T-helper 2 cell treated with Interferon-gamma antibody and Interleukin-4, amounts not matched to agents 5 μg/mL and 100 μg/mL, for 36 hours (primary cell): ENCODE measurements at regions not wholly inside any gene's neighbourhood (a gene's known extent, or its start where the extent isn't known, plus 50 kb on each side); places are given as distances from the start of the nearest gene placed in this dataset.

Source experiments
- DNase-seq: peaks from one replicate; pipeline ENCODE4 v3.0.0; 2021; ENCODE audit warnings: low spot score
- H3K27ac Mint-ChIP-seq: one replicate; pipeline ENCODE4 v1.8.0; 2021; ENCODE audit warnings: mild to moderate bottlenecking, mixed read lengths
- H3K27me3 Mint-ChIP-seq: one replicate; pipeline ENCODE4 v1.8.0; 2021; ENCODE audit warnings: low read depth, mixed read lengths
- H3K36me3 Mint-ChIP-seq: one replicate; pipeline ENCODE4 v1.8.0; 2021; ENCODE audit warnings: low read depth, mixed read lengths
- H3K4me1 Mint-ChIP-seq: one replicate; pipeline ENCODE4 v1.8.0; 2021; ENCODE audit warnings: low read depth, mixed read lengths
- H3K4me3 Mint-ChIP-seq: one replicate; pipeline ENCODE4 v1.8.0; 2022; ENCODE audit warnings: mild to moderate bottlenecking, moderate library complexity, mixed read lengths
- H3K9me3 Mint-ChIP-seq: one replicate; pipeline ENCODE4 v1.8.0; 2021; ENCODE audit warnings: mixed read lengths

- Mint-ChIP-seq H3K27me3 (no peaks in the 10 kb centered on the region), H3K27ac (no peak overlapping the region), H3K9me3 (peaks cover 4% of the 10 kb centered on the region), H3K36me3 (no peaks in the 10 kb centered on the region), H3K4me1 (no peaks in the 10 kb centered on the region), H3K4me3 (no peak overlapping the region)
- no peak for DNase-seq
These were observed 306.3 kb downstream of the GPAM start for GRCh38 chr10:111877258-111877657.

- no peak for DNase-seq
- no peaks in the 10 kb centered on the region for H3K4me1 Mint-ChIP-seq
- peaks cover 6% of the 10 kb centered on the region for H3K9me3 Mint-ChIP-seq
- H3K27ac Mint-ChIP-seq, result no peak overlapping the region
- no peaks in the 10 kb centered on the region for H3K27me3 Mint-ChIP-seq
- H3K4me3 Mint-ChIP-seq, result no peak overlapping the region
- H3K36me3 Mint-ChIP-seq, result no peaks in the 10 kb centered on the region
These were observed 303.6 kb downstream of the GPAM start for GRCh38 chr10:111879969-111880368.

DNA sequence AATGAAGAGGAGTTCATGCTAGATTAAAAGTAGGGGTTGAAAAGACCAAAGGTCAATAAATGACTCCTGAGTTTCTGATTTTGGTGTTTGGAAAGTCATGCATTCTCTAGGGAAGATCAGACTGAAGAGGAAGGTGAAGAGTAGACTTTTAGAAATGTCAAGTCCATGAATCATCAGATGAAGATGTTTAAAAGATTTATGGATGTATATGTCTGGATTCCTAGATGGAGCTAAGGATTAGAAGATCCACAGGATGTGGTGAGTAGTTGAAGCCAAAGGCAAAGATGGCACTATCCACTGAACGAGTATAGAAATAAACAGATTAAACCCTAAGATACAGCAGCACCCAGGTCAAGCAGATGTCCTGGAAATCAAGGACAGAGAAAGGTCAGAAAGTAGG, 298.5 kb downstream of the GPAM start:
- H3K27me3 Mint-ChIP-seq, result no peaks in the 10 kb centered on the region
- H3K36me3 Mint-ChIP-seq, result no peaks in the 10 kb centered on the region
- no peaks in the 10 kb centered on the region for H3K4me1 Mint-ChIP-seq
- no peak overlapping the region for H3K27ac Mint-ChIP-seq
- H3K9me3 Mint-ChIP-seq, result peaks cover 8% of the 10 kb centered on the region
- no peak for DNase-seq
- no peak overlapping the region for H3K4me3 Mint-ChIP-seq

DNA sequence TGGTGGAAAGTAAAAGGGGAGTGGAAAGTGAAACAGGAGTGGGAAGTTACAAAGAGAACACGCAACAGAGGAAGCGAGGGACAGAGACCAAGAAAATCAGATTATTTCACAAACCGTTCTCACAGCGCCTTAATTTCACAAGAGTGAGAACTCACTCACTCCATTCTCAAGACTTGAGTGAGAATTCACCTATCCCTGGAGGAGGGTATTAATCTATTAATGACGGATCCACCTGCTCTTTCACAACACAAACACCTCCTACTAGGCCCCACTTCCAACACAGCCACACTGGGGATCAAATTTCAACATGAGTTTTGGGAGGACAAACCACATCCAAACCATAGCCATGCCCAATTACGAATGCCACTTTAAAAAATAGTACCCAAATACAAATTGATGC, 297.6 kb downstream of the GPAM start:
- no peaks in the 10 kb centered on the region for H3K27me3 Mint-ChIP-seq
- H3K4me1 Mint-ChIP-seq, result no peaks in the 10 kb centered on the region
- no peak overlapping the region for H3K4me3 Mint-ChIP-seq
- H3K36me3 Mint-ChIP-seq, result no peaks in the 10 kb centered on the region
- peaks cover 8% of the 10 kb centered on the region for H3K9me3 Mint-ChIP-seq
- H3K27ac Mint-ChIP-seq, result no peak overlapping the region
- DNase-seq, result no peak

- H3K36me3 Mint-ChIP-seq, result no peaks in the 10 kb centered on the region
- no peaks in the 10 kb centered on the region for H3K27me3 Mint-ChIP-seq
- DNase-seq, result no peak
These were observed 296.3 kb downstream of the GPAM start for GRCh38 chr10:111887266-111887665.

GRCh38 chr10:111890046-111890445, 293.5 kb downstream of the GPAM start:
- H3K27ac Mint-ChIP-seq, result no peak overlapping the region
- no peaks in the 10 kb centered on the region for H3K27me3 Mint-ChIP-seq
- no peak for DNase-seq
- H3K36me3 Mint-ChIP-seq, result no peaks in the 10 kb centered on the region
- H3K4me1 Mint-ChIP-seq, result no peaks in the 10 kb centered on the region
- no peak overlapping the region for H3K4me3 Mint-ChIP-seq
- peaks cover 5% of the 10 kb centered on the region for H3K9me3 Mint-ChIP-seq

More at GRCh38 chr10:111887266-111887665, 296.3 kb downstream of the GPAM start:
- no peak overlapping the region for H3K27ac Mint-ChIP-seq
- no peaks in the 10 kb centered on the region for H3K4me1 Mint-ChIP-seq
- H3K4me3 Mint-ChIP-seq, result no peak overlapping the region
- peaks cover 8% of the 10 kb centered on the region for H3K9me3 Mint-ChIP-seq

DNA sequence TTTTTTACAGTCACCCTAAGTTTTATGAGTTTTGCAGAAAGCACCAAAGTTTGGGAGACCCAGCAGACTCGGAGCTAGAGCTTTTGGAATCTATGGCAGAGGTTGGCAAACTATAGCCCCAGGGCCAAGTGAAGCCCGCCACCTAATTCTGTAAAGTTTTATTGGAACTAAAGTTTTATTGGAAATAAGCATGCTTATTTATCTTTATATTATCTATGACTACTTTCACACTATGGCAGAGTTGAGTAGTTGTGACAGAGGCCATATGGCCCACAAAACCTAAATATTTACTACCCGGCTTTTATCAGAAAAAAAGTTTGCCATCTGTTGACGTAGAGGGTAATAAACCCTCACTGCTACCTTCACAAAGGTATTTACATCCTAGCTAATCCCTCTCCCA, 267.6 kb downstream of the GPAM start:
- Mint-ChIP-seq H3K4me3 (no peak overlapping the region), H3K36me3 (no peaks in the 10 kb centered on the region), H3K9me3 (no peaks in the 10 kb centered on the region), H3K4me1 (no peaks in the 10 kb centered on the region), H3K27me3 (no peaks in the 10 kb centered on the region), H3K27ac (no peak overlapping the region)
- DNase-seq, result no peak

DNA sequence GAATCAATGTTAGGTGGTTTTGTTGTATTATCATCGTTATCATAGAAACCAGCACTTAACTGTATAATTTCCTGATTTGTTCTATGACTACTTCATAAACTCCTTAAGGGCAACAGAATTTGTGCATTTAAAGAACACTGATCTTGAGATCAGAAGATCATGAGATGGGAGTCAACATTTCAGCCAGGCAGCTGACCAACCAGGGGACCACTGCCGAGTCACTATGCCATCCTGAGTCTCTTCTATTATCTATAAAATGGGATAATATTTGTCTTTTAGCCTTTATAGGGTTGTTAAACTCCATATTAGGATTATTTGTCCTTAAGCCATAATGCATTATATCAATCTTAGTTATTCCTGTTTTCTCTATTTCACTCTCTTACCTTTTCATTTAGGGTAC, 261.7 kb downstream of the GPAM start:
- Mint-ChIP-seq H3K9me3 (no peaks in the 10 kb centered on the region), H3K27me3 (no peaks in the 10 kb centered on the region), H3K4me1 (no peaks in the 10 kb centered on the region), H3K36me3 (no peaks in the 10 kb centered on the region), H3K4me3 (no peak overlapping the region), H3K27ac (no peak overlapping the region)
- DNase-seq, result no peak

DNA sequence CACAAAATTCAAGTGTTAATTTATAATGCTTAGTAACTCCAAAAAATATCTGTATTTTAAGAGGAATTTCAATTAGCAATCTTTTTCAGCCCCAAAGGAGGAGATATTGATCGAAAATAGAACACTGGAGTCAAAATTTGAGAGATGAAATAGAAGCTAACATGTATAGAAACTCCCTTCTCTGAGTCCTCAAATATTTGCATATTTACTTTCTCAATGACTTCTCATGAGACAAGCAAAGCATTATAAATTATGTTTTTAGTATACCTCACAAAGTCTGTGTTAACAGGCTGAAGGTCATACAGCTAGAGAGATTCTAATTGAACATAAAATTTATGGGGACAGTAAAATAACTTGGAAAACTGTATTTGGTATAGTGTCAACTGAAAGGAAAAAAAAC, 260.5 kb downstream of the GPAM start:
- no peaks in the 10 kb centered on the region for H3K4me1 Mint-ChIP-seq
- no peaks in the 10 kb centered on the region for H3K9me3 Mint-ChIP-seq
- no peak overlapping the region for H3K27ac Mint-ChIP-seq
- no peak overlapping the region for H3K4me3 Mint-ChIP-seq
- DNase-seq, result no peak
- no peaks in the 10 kb centered on the region for H3K36me3 Mint-ChIP-seq
- H3K27me3 Mint-ChIP-seq, result no peaks in the 10 kb centered on the region

DNA sequence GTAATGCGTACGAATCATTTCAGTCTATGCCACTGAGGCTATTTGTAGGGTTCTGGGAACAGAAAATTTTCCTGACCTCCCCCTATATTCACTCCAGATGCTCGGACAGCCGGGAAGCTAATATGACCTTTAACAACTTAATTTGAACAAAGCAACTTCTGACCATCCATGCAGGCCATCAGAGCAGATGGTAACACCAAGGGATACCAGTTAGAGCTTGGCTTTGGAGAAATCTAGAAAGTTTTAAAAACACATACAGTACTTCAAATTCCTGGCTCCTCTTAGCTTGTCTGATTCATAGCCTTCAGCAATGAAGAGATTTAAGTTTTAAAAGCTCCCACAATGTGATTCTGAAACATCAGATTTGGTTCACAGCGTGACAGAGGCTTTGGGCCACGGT, 257.3 kb downstream of the GPAM start:
- no peak for DNase-seq
- Mint-ChIP-seq H3K27me3 (no peaks in the 10 kb centered on the region), H3K36me3 (no peaks in the 10 kb centered on the region)

GRCh38 chr10:111933937-111934336, 249.6 kb downstream of the GPAM start:
- Mint-ChIP-seq H3K4me1 (no peaks in the 10 kb centered on the region), H3K27me3 (no peaks in the 10 kb centered on the region), H3K36me3 (no peaks in the 10 kb centered on the region), H3K9me3 (no peaks in the 10 kb centered on the region), H3K4me3 (no peak overlapping the region), H3K27ac (no peak overlapping the region)
- no peak for DNase-seq

More for the DNA sequence above, 257.3 kb downstream of the GPAM start:
- Mint-ChIP-seq H3K4me3 (no peak overlapping the region), H3K9me3 (no peaks in the 10 kb centered on the region), H3K27ac (no peak overlapping the region), H3K4me1 (no peaks in the 10 kb centered on the region)

DNA sequence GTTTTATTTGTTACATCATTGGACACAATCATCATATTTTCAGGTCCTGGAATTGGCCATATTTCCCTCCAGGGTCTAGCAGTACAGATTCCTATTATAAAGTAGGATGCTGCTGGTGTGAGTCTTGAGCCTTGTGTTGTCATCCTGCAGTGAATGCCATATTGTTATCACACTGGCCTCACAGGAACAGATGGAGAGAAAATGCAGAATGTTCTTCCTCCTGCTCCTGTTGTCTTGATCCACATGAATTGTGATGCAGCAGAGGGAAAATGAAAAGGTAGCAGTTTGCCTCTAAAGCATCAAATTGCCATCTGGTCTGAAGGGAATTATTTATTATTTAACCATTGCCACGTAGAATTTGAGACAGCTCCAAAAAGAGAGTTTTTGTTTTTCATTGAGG, 248.6 kb downstream of the GPAM start:
- Mint-ChIP-seq H3K9me3 (no peaks in the 10 kb centered on the region), H3K36me3 (no peaks in the 10 kb centered on the region), H3K27me3 (no peaks in the 10 kb centered on the region), H3K4me1 (no peaks in the 10 kb centered on the region), H3K4me3 (no peak overlapping the region), H3K27ac (no peak overlapping the region)
- no peak for DNase-seq

GRCh38 chr10:111936143-111936542, 247.4 kb downstream of the GPAM start:
- no peaks in the 10 kb centered on the region for H3K4me1 Mint-ChIP-seq
- H3K27ac Mint-ChIP-seq, result no peak overlapping the region
- H3K4me3 Mint-ChIP-seq, result no peak overlapping the region
- no peaks in the 10 kb centered on the region for H3K27me3 Mint-ChIP-seq
- no peaks in the 10 kb centered on the region for H3K9me3 Mint-ChIP-seq
- no peaks in the 10 kb centered on the region for H3K36me3 Mint-ChIP-seq
- no peak for DNase-seq

- Mint-ChIP-seq H3K9me3 (no peaks in the 10 kb centered on the region), H3K27ac (no peak overlapping the region), H3K36me3 (no peaks in the 10 kb centered on the region), H3K4me1 (no peaks in the 10 kb centered on the region), H3K4me3 (no peak overlapping the region), H3K27me3 (no peaks in the 10 kb centered on the region)
- DNase-seq, result no peak
These were observed 239.2 kb downstream of the GPAM start for GRCh38 chr10:111944331-111944730.

DNA sequence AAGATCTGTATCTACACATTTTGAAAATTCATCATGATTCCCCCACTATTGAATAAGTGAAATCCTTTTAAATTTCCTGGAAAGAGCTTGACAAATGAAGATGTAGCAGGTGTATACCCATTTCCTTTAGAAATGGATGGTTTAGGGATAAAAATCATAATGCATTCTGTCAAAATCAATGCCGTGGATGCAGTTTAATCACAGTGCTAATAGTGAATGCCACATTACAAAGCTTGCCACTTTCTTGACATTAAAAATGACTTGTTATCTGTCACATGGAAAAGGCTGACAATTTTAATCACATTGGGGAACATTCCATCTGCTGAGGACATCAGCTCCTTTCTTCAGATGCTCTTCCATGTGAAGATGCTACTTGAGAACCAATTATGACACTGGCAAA, 229.6 kb downstream of the GPAM start:
- no peak overlapping the region for H3K4me3 Mint-ChIP-seq
- H3K27ac Mint-ChIP-seq, result no peak overlapping the region
- no peaks in the 10 kb centered on the region for H3K27me3 Mint-ChIP-seq
- H3K9me3 Mint-ChIP-seq, result peaks cover 14% of the 10 kb centered on the region
- no peaks in the 10 kb centered on the region for H3K36me3 Mint-ChIP-seq
- no peak for DNase-seq
- no peaks in the 10 kb centered on the region for H3K4me1 Mint-ChIP-seq
